Stimulated activated CD8-positive, alpha-beta memory T cell treated with anti-CD3 and anti-CD28 coated beads, Interleukin-12 subunit alpha, Interleukin-12 subunit beta, amount 100 ng/mL, for 1 hour (primary cell): ENCODE measurements at regions not wholly inside any gene's neighbourhood (a gene's known extent, or its start where the extent isn't known, plus 50 kb on each side); places are given as distances from the start of the nearest gene placed in this dataset.
"Not testable (repeated sequence)": the region's sequence is repeated elsewhere in the genome, so short reads cannot be mapped to it uniquely, and the experiment has no call there.

Source experiments
- DNase-seq: peaks from one replicate; pipeline ENCODE4 v3.0.0-alpha.2; 2020; ENCODE audit warnings: low read depth

DNA sequence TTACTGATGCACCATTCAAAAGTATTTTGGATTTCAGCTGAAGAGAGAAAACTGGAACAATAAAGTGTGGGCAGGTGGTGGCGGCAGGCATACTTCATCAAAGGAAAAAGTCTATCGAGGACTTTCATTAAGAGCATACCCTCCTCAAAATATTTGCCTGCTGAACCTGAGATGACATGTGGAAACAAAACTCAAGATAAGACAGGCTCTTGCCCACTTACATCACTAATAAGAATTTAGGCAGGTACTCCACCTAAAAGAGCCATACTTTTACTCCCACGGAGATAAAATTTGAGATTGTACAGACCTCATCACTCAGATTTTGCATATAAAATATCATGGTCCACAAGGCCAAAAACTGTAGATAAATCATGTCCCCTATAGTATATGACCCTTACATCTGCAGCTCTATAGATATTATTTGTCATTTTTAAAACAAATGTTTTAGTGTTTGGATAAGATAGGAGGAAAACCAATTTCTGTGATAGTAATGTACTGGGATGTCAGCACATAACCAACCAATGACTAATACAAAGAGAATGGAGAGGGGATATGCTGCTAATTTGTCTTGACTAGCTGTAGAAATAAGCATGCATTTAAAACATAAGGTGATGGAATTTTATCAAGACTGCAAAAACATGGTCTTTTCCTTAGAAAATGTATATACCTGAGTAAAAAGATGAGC, 730.6 kb upstream of the ZNF608 start:
- no peak for DNase-seq

GRCh38 chr5:125477586-125477975, 731.1 kb upstream of the ZNF608 start:
- DNase-seq = no peak

DNA sequence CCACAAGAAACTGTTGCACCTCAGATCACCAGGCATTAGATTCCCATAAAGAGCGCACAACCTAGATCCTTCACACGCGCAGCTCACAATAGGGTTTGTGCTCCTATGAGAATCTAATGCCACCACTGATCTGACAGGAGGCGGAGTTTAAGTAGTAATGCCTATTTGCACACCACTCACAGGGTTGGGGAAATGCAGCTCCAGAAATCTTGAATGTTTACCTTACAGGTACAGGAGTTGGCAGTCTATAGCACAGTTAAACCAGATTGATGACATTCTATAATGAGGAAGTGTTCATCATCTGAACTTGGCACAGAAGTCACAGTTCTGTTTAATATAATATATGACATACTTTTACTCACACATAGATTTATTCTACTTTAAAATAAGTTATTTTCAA, 732.2 kb upstream of the ZNF608 start:
- no peak for DNase-seq

- DNase-seq = no peak
These were observed 734.5 kb upstream of the ZNF608 start for GRCh38 chr5:125480911-125481310.

DNA sequence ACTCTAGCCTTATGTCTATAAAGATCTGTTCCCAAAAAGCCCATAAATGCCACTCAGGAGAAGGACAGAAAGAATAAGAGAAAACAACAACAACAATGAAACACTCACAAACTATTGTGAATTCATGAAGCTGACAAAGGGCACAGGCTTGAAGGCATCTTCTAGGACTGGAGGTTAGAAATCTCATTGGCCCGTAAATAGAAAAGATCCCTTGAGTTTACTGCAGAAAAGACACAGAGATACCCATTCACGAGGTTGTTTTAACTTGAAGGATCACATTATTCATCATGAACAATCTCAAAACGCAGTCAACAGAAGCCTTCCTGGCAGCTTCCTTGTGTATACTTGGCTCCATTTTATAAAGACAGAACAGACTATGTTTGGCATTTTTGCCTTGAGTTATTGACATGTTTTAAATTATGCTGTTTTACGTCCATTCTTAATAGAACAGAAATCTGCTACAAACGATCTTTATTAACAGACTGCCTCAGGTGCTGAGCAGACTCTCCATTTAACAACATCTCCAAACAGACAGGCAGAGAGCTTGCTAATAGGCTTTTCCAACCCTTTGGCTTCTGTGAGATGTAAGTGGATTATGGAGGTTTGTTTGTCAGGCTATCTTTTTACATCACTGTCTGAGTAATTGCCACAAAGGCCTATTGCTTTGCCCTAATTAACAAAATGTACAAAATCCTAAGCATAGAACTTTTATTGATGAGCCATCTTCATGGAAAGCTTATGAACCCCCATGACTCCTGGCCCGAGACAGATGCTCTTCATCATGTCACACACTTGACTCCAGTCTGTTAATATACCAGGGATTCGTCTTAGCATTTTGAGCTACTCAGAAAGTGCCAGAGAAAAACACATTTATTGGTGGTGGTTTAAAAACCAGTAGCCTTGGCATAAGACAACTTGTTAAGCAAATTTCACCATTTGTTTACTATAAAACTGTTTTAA, 735.3 kb upstream of the ZNF608 start:
- no peak for DNase-seq

GRCh38 chr5:125483609-125484008, 737.2 kb upstream of the ZNF608 start:
- no peak for DNase-seq

DNA sequence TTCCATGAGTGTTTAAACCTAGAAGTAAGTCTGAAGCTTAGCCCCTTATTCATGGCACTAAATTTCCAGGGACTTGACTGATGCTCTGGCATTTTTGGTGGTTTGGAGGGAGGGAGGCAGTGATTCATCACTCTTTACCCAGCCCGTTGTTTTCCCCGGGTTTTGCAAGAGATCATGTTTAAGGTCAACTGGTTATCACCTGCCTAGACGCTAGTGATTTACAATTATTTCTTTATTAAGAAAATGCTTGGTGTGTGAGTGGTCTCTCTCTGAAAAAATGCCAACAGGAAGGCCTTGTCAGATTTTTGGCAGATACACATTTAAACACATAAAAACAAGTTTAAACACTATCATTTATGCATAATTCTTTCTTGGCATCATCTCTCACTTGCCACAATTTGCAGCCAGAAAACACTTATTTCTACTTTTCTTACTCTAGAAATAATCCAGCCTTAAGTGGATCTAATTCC, 737.9 kb upstream of the ZNF608 start:
- no peak for DNase-seq

DNA sequence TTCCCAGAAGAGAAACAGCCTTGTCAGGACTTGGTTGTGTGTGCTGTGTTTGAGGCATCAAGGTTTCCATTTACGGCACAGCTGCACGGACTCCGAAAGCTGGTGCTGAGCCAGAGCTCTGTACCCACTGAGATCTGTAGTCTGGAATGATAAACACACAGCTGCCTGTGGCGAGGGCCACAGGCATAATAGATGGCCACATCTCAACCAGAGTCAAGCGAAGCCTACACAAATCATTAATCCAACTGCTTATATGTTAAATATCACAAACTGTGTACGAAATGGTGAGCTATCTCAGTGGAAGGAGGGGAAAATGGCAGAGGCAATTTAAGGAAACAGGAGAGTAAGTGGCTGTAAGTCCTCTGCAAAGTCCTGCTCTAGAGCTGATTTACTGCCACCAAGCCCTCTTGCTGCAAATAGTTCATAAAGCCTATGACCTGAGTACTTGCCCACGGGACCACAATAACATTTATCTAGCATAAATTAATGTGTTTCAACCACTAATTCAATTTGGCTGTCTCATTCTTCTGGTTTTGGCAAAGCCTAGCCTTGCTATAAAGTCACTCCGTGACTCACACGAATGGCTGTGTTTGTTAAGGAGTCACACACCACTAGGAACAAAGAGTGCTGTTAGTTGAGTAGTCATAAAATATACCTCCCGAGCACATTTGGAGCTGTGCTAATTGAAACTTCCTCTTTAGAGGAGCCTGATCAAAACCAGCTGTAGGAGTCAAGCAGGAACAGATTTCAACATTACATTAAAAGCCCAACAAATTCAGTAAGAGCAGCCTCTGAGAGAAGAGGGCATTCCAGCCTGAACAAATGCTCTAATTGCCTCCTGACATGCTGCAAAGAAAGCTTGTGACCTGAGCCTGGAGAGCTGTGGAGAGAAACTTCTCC, 738.6 kb upstream of the ZNF608 start:
- DNase-seq = no peak

DNA sequence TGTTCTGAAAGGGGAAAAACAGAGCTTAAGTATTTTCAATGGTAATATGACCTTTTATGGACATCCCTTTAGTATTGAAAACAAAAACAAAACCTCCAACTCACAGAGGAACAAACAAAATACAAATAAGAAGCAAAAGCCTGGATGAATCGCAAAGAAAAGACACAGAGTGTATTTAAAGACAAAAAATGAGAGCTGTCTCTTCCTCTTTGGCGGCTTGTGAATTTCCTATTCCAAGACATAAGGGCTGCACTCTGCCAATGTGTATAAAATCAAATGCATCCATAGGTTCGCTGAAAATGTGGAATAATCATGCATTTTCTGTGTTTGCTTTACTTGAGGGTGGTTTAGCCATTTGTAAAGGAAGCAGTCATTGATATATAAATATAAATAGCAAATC, 739.3 kb upstream of the ZNF608 start:
- DNase-seq = no peak

- DNase-seq = no peak
These were observed 740.2 kb upstream of the ZNF608 start for GRCh38 chr5:125486634-125487033.

DNA sequence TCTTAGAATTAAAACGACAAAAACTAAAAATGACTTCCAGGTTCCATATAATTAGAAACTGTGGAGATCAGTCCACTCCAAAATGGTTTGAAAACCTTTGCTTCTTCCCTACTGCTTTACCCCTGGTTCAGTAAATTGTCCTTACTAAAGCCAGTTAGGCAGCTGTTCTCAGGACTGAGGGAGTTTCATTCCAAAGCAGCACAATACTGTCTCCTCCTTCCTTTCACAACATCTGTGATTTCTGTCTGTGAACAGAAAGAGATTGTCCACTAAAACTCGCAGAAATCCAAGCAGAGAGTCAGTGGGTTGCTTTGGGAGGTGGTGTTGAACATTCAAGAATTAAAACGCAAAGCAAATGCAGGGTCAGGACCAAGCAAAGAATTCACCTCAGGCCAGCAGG, 740.8 kb upstream of the ZNF608 start:
- no peak for DNase-seq

DNA sequence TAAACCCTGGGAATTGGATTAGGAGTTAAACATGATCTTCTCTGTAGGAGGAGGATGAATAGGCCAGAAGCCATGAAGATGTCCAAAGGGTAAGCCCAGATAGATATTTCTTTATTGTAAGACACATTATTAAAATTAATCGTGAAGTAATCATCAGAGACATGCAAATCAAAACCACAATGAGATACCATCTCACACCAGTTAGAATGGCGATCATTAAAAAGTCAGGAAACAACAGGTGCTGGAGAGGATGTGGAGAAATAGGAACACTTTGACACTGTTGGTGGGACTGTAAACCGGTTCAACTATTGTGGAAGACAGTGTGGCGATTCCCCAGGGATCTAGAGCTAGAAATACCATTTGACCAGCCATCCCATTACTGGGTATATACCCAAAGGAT, 741.2 kb upstream of the ZNF608 start:
- DNase-seq = not testable (repeated sequence)

- no peak for DNase-seq
These were observed 742.7 kb upstream of the ZNF608 start for GRCh38 chr5:125489146-125489545.

DNA sequence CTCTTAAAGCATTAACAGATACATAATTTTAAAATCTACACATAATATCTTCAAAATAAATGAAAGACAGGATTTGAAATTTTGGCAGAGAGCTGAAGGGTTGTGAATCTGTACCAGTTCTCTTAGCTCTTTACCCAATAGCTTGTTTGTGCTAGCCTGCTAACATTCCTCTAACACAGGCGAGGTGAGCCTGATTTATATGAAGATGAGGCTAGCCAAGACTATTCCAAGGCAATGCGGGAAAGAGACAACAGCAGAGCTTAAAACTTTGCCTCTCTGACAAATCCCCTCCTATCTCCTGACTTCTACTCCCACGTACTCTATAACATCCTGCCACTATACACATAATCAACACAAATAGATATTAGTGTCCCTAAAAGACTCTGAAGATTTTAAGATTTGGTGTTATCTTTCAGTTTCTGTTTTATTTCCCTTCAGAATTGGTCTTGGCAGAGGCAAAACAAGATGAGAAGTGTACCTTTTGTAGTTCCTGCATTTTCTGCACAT, 745.6 kb upstream of the ZNF608 start:
- DNase-seq = no peak

DNA sequence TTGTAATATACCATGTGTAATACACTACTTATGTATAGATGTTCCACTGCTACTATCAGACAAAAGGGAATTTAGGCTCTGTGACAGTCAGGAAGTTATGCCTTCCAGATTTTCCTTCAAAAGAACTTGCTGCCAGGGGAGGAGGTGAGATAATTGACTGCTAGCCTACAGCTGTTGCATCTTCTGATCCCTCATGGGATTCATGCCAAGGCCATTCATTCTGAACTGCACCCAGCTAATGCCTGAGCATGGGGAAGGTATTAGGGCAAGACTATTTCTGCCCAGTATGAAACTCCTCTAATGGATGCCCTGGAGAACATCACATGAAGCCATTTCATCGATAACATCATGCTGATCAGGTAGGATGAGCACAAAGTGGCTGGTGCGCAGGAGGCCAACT, 746.5 kb upstream of the ZNF608 start:
- DNase-seq = no peak

DNA sequence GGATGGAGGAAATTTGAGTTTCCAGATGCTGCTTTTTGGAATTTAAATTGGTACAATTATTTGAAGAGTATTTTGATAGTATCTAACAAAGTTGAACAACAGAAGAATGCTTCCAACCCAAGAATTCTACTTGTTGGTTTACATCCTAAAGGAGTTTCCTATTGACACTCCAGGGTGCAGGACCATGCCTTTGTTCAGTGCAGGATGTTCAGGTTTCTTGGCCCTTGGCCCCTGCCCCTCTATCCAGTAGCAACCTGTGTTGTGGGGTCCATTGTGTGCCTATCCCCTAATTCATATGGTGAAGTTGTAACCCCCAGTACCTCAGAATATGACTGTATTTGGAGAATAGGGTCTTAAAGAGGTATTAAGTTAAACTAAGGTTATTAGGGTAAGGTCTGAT, 750.0 kb upstream of the ZNF608 start:
- no peak for DNase-seq

DNA sequence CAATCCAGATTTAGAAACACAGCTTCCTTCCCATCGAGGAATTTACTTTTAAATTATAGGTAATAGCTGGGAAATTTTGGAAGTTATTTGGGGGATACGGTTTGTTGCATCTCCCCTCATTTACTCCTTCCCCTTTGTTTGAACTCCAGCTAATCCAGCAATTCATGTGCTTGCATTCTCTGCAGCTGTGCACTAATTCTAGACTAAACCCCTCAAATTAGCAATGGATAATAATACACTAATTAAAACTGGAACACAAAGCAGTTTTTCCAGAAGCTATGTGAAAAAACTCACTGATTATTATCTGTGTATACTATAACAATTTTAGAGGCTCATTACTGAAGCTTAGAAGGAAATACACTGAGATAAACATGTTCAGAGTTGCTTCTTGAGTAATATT, 751.2 kb upstream of the ZNF608 start:
- no peak for DNase-seq

DNA sequence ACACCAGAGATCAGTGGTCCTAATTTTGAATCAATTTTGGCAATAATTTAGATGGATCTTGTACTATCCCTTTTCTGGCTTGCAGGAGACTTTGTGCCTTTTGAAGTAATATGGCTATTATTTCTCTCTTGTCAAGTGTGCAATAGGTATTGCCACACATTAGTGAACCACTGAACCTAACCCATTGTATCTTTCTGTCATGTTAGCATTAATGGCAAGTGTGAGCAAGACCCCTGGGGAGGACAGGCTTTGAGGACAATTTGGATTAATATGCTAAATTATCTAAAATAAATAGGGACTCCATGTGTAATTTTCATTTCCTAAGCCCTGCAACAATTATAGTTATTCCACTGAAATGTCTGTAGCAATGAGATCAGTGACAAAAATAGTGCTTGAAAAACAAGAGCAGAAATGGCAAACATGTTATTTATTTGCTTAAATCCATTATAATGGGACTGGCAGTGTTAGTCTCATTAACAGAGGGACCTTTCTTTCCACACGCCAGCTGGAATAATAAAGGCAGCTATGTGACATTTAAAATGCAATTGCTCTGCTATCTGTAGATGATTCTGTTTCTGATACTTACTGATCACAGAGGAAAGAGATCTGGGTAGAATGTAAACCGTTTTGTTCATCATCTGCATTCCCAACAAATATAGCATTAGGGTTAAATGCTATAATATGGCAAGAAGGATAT, 753.3 kb upstream of the ZNF608 start:
- DNase-seq = no peak

DNA sequence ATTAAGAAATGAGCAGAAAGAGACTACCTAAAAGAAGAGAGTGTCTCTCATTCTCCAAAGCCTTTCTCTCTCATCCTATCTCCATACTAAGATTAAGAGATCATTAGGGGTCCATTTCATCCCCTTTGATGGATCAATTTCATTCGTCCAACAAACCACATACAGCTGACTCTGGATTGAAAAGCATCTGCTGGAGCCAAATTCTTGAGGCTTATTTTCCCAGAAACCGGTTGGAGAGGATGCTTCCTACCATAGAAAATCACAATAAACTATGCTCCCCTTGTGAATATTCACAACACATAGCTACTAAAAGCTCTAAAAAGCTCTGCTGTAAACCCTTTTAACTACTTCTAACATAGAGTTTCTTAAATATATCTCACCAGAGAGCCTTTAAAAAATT, 755.0 kb upstream of the ZNF608 start:
- no peak for DNase-seq

DNA sequence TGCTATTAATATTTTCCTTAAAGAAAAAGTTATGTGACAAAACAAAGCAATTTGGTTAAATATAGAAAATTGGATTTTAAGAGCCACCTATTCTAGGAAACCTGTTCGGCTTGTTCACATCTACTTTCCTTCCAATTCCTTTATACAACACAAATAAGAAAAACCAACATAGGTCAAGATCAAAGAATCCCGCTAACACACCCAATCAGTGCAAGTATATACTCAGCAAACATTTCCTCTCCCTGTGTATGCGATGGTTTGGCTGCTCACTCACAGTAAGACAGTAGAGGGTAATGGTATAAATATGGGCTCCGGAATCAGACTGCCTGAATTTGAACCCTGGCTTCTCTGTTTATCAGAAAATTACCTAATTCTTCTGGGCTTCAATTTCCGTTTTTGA, 757.5 kb upstream of the ZNF608 start:
- DNase-seq = no peak

GRCh38 chr5:125505115-125505514, 758.7 kb upstream of the ZNF608 start:
- DNase-seq = no peak

GRCh38 chr5:125506124-125506523, 759.7 kb upstream of the ZNF608 start:
- DNase-seq = no peak
